Choroid plexus epithelial cell (primary cell): ENCODE measurements at regions not wholly inside any gene's neighbourhood (a gene's known extent, or its start where the extent isn't known, plus 50 kb on each side); places are given as distances from the start of the nearest gene placed in this dataset.

Experiments used
- DNase-seq: peaks from one replicate; pipeline ENCODE4 v3.0.0-alpha.2; 2010; ENCODE audit warnings: low read depth
- H3K4me3 ChIP-seq: 2 replicates; pipeline ENCODE4 v1.5.1; 2011; ENCODE audit warnings: low read depth, mild to moderate bottlenecking, control low read depth, low read length, moderate library complexity
- CTCF ChIP-seq: conservative IDR thresholded peaks from 2 replicates; pipeline ENCODE4 v1.5.1; 2011; ENCODE audit warnings: low read depth, mild to moderate bottlenecking, control low read depth, inconsistent platforms, low read length, moderate library complexity

GRCh38 chr9:91028166-91028827, 226.7 kb downstream of the SYK start:
- TF ChIP-seq CTCF = no peak
- DNase-seq = no peak

GRCh38 chr9:91029650-91030361, 228.2 kb downstream of the SYK start:
- TF ChIP-seq CTCF = peak; percentile 22
- DNase-seq = peak; percentile 28
- no peak overlapping the region for H3K4me3 ChIP-seq

More at GRCh38 chr9:91028166-91028827, 226.7 kb downstream of the SYK start:
- H3K4me3 ChIP-seq = no peak overlapping the region

GRCh38 chr9:91032121-91032531, 230.5 kb downstream of the SYK start:
- no peak for TF ChIP-seq CTCF
- DNase-seq = peak; percentile 48
- no peak overlapping the region for H3K4me3 ChIP-seq

GRCh38 chr9:91033270-91033669, 231.7 kb downstream of the SYK start:
- no peak for DNase-seq
- H3K4me3 ChIP-seq = no peak overlapping the region
- no peak for TF ChIP-seq CTCF

- TF ChIP-seq CTCF = peak; percentile 63
- H3K4me3 ChIP-seq = no peak overlapping the region
- no peak for DNase-seq
Measured at GRCh38 chr9:91033797-91034196, 232.2 kb downstream of the SYK start.

- DNase-seq = no peak
- H3K4me3 ChIP-seq = no peak overlapping the region
- no peak for TF ChIP-seq CTCF
Measured at GRCh38 chr9:91034521-91034920, 232.9 kb downstream of the SYK start.
